ENCODE measurements at regions not wholly inside any gene's neighbourhood (a gene's known extent, or its start where the extent isn't known, plus 50 kb on each side); places are given as distances from the start of the nearest gene placed in this dataset.

DNA sequence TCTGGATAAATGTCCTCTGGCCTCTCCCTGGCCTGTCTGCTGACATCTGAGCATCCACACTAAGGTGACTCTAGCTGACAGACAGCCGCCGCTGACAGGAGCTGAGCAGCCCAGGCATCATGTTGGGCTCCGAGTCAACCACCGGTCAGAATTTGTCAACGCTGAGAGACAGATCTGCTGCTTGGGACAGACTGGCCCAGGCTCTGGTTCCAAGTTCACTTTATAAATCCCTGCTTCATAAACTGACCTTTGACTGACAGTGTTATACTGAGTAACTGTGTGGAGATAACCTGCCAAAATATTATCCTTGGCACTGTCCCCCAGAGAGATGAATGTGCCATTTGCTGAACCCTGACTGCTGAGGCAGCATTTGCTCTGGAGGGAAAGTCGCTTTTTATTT, 616.7 kb downstream of the NPHP4 start:
- Mint-ChIP-seq H3K9me3 (peaks cover 16% of the 10 kb centered on the region), H3K27me3 (peaks cover 2% of the 10 kb centered on the region), H3K4me1 (peaks cover 11% of the 10 kb centered on the region), H3K36me3 (ENCODE audit: low read depth) (peaks cover 20% of the 10 kb centered on the region), H3K4me3 (no peak overlapping the region), H3K27ac (no peak overlapping the region)
- ChIA-PET POLR2A (no interaction called here), CTCF (no interaction called here)
- DNase-seq, result no peak

DNA sequence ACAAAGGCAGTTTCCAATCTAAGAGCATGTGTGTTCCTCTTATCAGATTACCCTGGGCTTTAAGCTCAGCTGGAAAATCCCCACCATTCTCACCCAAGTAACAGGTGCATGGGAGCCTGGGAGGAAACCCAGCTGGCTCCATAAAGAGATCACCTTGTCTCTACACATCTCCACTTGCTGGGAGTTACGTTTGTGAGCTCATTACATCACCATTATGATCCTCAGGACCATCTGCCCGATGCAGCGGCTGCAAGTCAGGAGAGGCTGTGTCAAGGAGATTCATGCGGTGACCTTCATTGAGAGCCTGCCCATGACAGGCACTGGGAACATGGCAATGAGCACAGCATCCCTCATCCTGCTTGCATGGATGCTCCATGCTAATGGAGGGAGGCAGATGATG, 618.0 kb downstream of the NPHP4 start:
- ChIA-PET CTCF (no interaction called here), POLR2A (no interaction called here)
- Mint-ChIP-seq H3K27me3 (no peaks in the 10 kb centered on the region), H3K9me3 (peaks cover 16% of the 10 kb centered on the region), H3K4me3 (no peak overlapping the region), H3K36me3 (ENCODE audit: low read depth) (peaks cover 26% of the 10 kb centered on the region), H3K4me1 (peaks cover 24% of the 10 kb centered on the region), H3K27ac (no peak overlapping the region)
- DNase-seq, result no peak

DNA sequence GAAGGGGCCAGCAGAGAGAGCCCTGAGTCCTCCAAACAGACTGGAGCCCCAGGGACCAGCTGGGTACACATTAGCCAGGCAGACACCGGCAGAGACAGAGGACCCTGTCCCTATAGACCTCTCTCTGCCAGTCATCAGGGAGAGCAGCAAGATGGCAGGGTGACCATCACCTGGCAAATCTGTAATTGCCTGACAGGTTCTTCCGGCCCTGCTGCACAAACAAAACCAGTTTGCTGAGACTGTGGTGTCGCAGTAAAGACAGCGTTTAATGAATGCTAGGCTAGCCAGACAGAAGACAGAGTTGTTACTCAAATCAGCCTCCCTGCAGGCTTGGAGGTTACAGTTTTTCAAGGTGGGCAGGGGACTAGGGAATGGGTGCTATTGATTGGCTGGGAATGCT, 618.9 kb downstream of the NPHP4 start:
- Mint-ChIP-seq H3K4me1 (peaks cover 27% of the 10 kb centered on the region), H3K36me3 (ENCODE audit: low read depth) (peaks cover 26% of the 10 kb centered on the region), H3K4me3 (no peak overlapping the region), H3K9me3 (peaks cover 16% of the 10 kb centered on the region), H3K27me3 (no peaks in the 10 kb centered on the region), H3K27ac (no peak overlapping the region)
- no peak for DNase-seq
- ChIA-PET CTCF (no interaction called here), POLR2A (no interaction called here)

DNA sequence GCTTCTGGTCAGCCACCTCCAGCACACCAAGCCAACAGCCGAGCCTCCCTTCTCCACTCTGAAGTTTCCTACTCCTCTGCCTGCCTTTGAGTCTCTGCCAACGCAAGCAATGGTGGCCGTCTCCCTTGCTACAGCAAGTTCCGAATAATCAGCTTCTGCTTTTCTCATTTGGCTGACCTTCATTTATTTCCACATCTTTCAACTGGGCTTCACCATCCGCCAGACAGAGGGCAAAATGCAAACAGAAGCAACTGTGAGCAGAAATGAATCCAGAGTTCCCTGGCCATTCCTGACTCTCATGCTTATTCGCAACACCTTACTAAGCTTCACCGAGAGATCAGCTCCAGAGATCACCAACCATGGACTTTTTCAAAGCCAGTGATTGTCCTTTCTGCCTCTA, 621.0 kb downstream of the NPHP4 start:
- POLR2A ChIA-PET, result interaction anchor here (1.6 to 5.1 kb wide), 2 partner anchors 17 to 51 kb away, joined by 3 to 37 read pairs; no protein-coding TSS in a partner anchor
- H3K36me3 Mint-ChIP-seq (ENCODE audit: low read depth), result peaks cover 26% of the 10 kb centered on the region
- no peak overlapping the region for H3K4me3 Mint-ChIP-seq
- peak overlapping the region; percentile 77 for H3K27ac Mint-ChIP-seq
- no peak for DNase-seq
- CTCF ChIA-PET, result interaction anchor here (2.7 to 3.1 kb wide), 2 partner anchors 17 to 85 kb away, joined by 13 to 26 read pairs; no protein-coding TSS in a partner anchor
- peaks cover 27% of the 10 kb centered on the region for H3K4me1 Mint-ChIP-seq
- peaks cover 16% of the 10 kb centered on the region for H3K9me3 Mint-ChIP-seq
- H3K27me3 Mint-ChIP-seq, result no peaks in the 10 kb centered on the region

DNA sequence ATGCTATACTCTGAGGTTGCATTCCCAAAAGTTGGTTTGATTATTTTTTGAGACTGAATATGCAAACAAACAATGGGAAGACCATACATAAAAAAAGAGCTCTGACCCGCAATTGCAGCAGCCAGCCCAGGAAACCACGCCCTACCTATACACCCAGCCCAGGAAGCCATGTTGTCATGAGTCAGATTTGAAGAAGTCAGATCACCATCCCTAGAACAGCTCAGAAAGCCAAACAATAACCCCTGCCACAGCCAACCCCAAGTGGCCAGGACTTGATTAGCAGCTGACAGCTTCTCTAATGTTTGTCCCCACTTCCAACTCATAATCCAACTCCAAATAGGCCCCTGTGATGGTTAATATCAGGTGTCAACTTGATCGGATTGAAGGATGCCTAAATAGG, 621.9 kb downstream of the NPHP4 start:
- H3K4me3 Mint-ChIP-seq, result no peak overlapping the region
- peak; percentile 68 for DNase-seq
- peaks cover 26% of the 10 kb centered on the region for H3K36me3 Mint-ChIP-seq (ENCODE audit: low read depth)
- peaks cover 4% of the 10 kb centered on the region for H3K27me3 Mint-ChIP-seq
- ChIA-PET POLR2A (interaction anchor here (0.8 to 5.1 kb wide), 4 partner anchors 10 to 52 kb away, joined by 3 to 37 read pairs (median 3); no protein-coding TSS in a partner anchor), CTCF (interaction anchor here (0.6 to 3.1 kb wide), 7 partner anchors 8 to 114 kb away, joined by 3 to 26 read pairs (median 4); no protein-coding TSS in a partner anchor)
- peak overlapping the region; percentile 77 for H3K27ac Mint-ChIP-seq
- peaks cover 16% of the 10 kb centered on the region for H3K9me3 Mint-ChIP-seq
- peaks cover 27% of the 10 kb centered on the region for H3K4me1 Mint-ChIP-seq

DNA sequence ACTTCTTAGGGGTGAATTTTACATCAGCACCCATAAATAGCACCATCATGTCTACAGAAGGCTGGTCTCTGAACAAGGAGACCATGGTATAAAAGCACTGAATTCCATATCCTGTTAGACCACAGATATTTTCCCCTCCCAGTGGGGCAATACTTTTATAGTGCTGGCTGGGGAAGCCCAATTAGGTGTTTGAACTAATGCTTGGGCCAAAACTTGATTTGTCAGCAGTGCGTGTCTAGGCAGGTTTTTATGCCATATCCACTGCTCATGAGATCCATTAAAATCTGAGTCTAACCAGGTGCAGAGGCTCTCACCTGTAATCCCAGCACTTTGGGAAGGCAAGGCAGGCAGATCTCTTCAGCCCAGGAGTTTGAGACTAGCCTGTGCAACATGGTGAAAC, 623.0 kb downstream of the NPHP4 start:
- no peak for DNase-seq
- H3K9me3 Mint-ChIP-seq, result peaks cover 19% of the 10 kb centered on the region
- no peak overlapping the region for H3K4me3 Mint-ChIP-seq
- peaks cover 10% of the 10 kb centered on the region for H3K27me3 Mint-ChIP-seq
- H3K36me3 Mint-ChIP-seq (ENCODE audit: low read depth), result peaks cover 26% of the 10 kb centered on the region
- ChIA-PET CTCF (interaction anchor here (0.7 to 3.1 kb wide), 3 partner anchors 20 to 223 kb away, joined by 4 to 26 read pairs (median 13); no protein-coding TSS in a partner anchor), POLR2A (interaction anchor here (5.1 kb wide), 1 partner anchor 19 kb away, joined by 37 read pairs; no protein-coding TSS in a partner anchor)
- H3K27ac Mint-ChIP-seq, result peak overlapping the region; percentile 48
- peaks cover 27% of the 10 kb centered on the region for H3K4me1 Mint-ChIP-seq

DNA sequence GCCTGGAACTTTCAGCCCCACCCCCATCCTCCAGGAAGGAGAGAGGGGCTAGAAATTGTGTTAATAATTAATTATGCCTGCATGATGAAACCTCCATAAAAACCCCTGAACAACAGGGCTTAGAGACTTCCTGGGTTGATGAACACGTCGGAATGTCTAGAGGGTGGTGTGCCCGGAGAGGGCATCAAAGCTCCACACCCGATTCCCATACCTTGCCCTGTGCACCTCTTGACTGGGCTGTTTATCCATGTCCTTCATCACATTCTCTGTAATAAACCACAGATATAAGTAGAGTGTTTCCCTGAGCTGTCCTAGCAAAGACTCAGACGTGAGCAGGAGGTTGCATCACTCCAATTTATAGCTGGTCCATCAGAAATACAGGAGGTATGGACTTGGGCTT, 624.0 kb downstream of the NPHP4 start:
- peaks cover 27% of the 10 kb centered on the region for H3K4me1 Mint-ChIP-seq
- peaks cover 13% of the 10 kb centered on the region for H3K9me3 Mint-ChIP-seq
- peaks cover 21% of the 10 kb centered on the region for H3K36me3 Mint-ChIP-seq (ENCODE audit: low read depth)
- CTCF ChIA-PET, result no interaction called here
- no peak overlapping the region for H3K4me3 Mint-ChIP-seq
- no peak for DNase-seq
- H3K27me3 Mint-ChIP-seq, result peaks cover 10% of the 10 kb centered on the region
- no peak overlapping the region for H3K27ac Mint-ChIP-seq
- POLR2A ChIA-PET, result interaction anchor here (5.1 kb wide), 1 partner anchor 20 kb away, joined by 37 read pairs; no protein-coding TSS in a partner anchor

DNA sequence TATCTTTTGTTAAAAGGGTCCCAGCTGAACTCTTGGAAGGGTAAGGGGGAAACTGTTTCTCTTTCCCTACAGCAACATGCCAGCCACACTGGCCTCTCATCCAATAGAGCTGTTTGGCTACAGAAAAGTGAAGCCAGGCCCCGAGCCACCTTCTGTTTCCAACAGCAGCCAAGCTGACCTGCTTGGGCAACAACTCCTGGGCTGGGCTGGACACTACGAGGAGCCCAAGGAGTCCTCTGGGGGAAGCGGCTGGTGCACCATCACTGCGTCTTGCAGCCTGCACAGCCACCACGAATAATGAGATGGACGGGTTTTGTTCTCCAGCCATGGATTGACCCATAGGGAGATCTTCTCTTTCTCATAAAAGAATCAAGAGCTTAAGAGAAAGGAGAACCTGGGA, 624.9 kb downstream of the NPHP4 start:
- DNase-seq, result no peak
- H3K9me3 Mint-ChIP-seq, result peaks cover 9% of the 10 kb centered on the region
- H3K4me1 Mint-ChIP-seq, result peaks cover 27% of the 10 kb centered on the region
- no peak overlapping the region for H3K4me3 Mint-ChIP-seq
- H3K27me3 Mint-ChIP-seq, result peaks cover 10% of the 10 kb centered on the region
- CTCF ChIA-PET, result no interaction called here
- H3K36me3 Mint-ChIP-seq (ENCODE audit: low read depth), result peaks cover 18% of the 10 kb centered on the region
- POLR2A ChIA-PET, result interaction anchor here (0.9 kb wide), 1 partner anchor 10 kb away, joined by 3 read pairs; no protein-coding TSS in a partner anchor
- H3K27ac Mint-ChIP-seq, result no peak overlapping the region

DNA sequence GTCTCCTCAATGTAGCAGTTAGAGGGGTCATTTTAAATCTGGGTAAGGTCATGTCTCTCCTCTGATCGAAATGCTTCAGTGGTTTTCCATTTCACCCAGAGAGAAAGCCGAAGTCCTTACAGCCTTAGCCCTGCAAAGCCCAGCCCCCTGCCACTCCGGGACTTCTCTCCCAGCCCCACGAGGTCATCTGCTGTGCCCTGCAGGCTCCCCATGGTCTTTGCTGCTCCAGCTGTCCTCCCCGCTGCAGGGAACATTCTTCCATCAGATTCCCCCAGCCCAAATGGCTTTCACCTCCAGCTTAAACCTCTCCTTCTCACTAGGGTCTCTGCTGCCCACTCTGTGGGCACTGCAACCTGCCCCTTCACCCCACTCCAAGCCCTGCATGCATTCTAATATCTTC, 626.5 kb downstream of the NPHP4 start:
- CTCF ChIA-PET, result no interaction called here
- H3K27me3 Mint-ChIP-seq, result peaks cover 10% of the 10 kb centered on the region
- POLR2A ChIA-PET, result interaction anchor here (1.0 to 1.1 kb wide), 2 partner anchors 23 to 82 kb away, joined by 3 read pairs; no protein-coding TSS in a partner anchor

DNA sequence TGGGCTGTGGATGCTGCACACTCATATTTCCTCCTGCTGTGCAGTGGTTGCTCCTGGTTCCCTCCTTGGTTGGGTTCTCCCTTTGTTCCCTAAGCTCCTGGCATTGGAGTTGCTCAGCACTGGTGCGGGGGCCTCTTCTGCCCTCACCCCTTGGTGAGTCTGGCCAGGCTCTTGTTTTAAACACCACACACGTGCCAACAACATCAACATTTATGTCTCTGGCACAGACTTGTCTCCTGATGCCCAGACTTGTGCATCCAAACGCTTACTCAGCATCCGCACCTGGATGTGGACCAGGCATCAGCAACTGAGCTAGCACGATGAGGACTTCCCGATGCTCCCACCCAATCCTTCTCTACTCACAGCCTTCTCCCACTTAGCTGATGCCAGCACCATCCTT, 627.6 kb downstream of the NPHP4 start:
- ChIA-PET CTCF (no interaction called here), POLR2A (no interaction called here)
- H3K36me3 Mint-ChIP-seq (ENCODE audit: low read depth), result peaks cover under 1% of the 10 kb centered on the region
- peaks cover 7% of the 10 kb centered on the region for H3K4me1 Mint-ChIP-seq
- H3K4me3 Mint-ChIP-seq, result no peak overlapping the region
- H3K27ac Mint-ChIP-seq, result no peak overlapping the region
- H3K27me3 Mint-ChIP-seq, result peaks cover 13% of the 10 kb centered on the region
- no peak for DNase-seq
- H3K9me3 Mint-ChIP-seq, result peaks cover 12% of the 10 kb centered on the region

More for the DNA sequence above, 626.5 kb downstream of the NPHP4 start:
- peaks cover 5% of the 10 kb centered on the region for H3K9me3 Mint-ChIP-seq
- DNase-seq, result no peak
- H3K36me3 Mint-ChIP-seq (ENCODE audit: low read depth), result peaks cover 6% of the 10 kb centered on the region
- H3K27ac Mint-ChIP-seq, result no peak overlapping the region
- H3K4me1 Mint-ChIP-seq, result peaks cover 19% of the 10 kb centered on the region
- no peak overlapping the region for H3K4me3 Mint-ChIP-seq

DNA sequence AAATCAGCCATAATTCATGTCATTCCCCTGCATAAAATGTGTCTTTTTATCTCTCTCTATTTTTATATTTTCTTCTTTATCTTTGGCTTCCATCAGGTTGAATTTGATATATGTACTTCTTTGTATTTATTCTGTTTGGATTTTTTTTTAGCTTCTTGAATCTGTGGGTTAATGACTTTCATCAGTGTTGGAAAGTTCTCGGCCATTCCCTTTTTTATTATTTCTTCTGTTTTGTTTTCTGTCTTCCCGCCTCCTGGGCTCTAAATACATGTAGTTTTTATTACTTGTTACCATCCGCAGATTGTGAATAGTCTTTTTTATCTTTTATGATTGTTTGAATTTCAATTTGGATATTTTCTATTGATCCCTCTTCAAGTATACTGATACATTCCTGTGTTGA, 637.5 kb downstream of the NPHP4 start:
- H3K36me3 Mint-ChIP-seq (ENCODE audit: low read depth), result peaks cover 2% of the 10 kb centered on the region
- H3K9me3 Mint-ChIP-seq, result peaks cover 22% of the 10 kb centered on the region
- POLR2A ChIA-PET, result no interaction called here
- H3K27ac Mint-ChIP-seq, result no peak overlapping the region
- no peak for DNase-seq
- CTCF ChIA-PET, result no interaction called here
- no peak overlapping the region for H3K4me3 Mint-ChIP-seq
- peaks cover 2% of the 10 kb centered on the region for H3K4me1 Mint-ChIP-seq
- H3K27me3 Mint-ChIP-seq, result peaks cover 16% of the 10 kb centered on the region

DNA sequence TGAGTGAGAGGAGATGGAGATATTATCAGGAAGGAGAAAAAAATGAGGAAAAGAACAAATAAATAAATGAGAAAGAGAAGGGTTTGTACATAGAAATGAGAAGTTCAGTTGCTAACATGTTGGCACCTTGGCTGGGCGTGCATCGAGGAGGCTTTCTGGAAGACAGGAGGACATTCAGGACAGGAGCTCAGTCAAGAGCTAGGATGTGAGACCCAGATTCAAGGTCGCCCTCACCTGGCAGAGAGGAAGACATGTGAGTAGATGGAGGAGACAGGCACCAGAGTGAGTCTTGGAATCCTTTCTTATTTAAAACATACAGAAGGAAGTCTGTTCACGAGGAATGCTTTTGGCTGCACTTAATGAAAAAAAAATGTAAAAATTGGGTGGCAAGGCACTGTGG, 640.9 kb downstream of the NPHP4 start:
- ChIA-PET POLR2A (no interaction called here), CTCF (no interaction called here)
- H3K4me3 Mint-ChIP-seq, result no peak overlapping the region
- peaks cover 12% of the 10 kb centered on the region for H3K4me1 Mint-ChIP-seq
- peaks cover 14% of the 10 kb centered on the region for H3K27me3 Mint-ChIP-seq
- H3K36me3 Mint-ChIP-seq (ENCODE audit: low read depth), result peaks cover 5% of the 10 kb centered on the region
- DNase-seq, result no peak
- H3K27ac Mint-ChIP-seq, result no peak overlapping the region
- peaks cover 30% of the 10 kb centered on the region for H3K9me3 Mint-ChIP-seq

DNA sequence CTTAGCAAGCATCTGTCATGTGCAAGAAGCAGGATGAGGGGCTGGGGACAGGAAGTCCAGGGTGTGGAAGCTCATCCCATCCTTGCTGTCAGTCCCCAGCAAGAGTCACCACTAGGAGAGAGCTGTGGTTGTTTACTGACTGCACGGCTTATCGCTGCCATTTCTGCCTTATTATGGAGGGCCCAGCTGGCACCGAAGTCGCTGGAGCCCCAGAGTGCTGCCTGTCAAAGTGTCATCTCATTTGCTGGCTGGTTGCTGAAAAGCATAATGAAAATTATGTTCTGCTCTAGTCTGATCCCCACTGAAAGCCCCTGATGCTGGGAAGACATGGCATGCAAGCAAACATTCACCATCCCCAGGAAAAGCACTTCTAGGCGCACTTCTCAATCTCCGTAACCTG, 642.7 kb downstream of the NPHP4 start:
- CTCF ChIA-PET, result no interaction called here
- no peak overlapping the region for H3K27ac Mint-ChIP-seq
- H3K27me3 Mint-ChIP-seq, result peaks cover 6% of the 10 kb centered on the region
- peaks cover 22% of the 10 kb centered on the region for H3K9me3 Mint-ChIP-seq
- POLR2A ChIA-PET, result no interaction called here
- DNase-seq, result no peak
- no peak overlapping the region for H3K4me3 Mint-ChIP-seq
- H3K36me3 Mint-ChIP-seq (ENCODE audit: low read depth), result peaks cover 5% of the 10 kb centered on the region
- peaks cover 12% of the 10 kb centered on the region for H3K4me1 Mint-ChIP-seq

DNA sequence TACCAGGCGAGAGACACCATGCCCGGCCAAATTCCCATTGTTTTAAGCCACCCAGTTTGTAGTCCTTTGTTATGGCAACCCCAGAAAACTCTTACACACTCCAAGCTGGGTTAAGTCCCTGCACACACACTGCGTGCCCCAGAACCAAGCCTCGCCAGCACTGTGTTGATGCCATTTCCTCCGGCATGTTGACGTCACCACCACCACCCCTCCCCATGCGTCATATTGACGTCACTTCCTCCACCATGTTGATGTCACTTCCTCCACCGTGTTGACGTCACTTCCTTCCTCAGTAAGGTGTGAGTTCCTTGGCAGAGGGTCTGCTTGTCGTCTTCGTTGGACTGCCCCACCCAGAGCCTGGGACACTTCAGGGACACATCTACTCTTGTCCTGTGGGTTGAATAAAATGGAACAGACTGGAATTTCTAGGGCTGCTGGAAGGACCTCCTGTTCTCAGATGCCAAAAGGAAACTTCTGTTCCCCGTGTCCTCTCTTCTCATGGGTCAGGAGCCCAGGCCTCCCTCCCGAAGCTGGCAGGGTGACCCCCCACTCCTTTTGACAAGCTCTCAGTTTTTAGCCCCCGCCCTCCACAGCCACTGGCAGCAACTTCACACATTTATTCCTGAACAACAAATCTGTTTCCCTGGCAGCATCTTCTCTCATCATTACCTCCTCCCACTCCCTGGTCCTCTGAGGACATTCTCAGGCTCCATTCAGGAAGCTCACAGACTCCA, 643.3 kb downstream of the NPHP4 start:
- Mint-ChIP-seq H3K27ac (no peak overlapping the region), H3K4me3 (no peak overlapping the region), H3K9me3 (peaks cover 22% of the 10 kb centered on the region), H3K27me3 (peaks cover 6% of the 10 kb centered on the region), H3K36me3 (ENCODE audit: low read depth) (peaks cover 5% of the 10 kb centered on the region), H3K4me1 (peaks cover 12% of the 10 kb centered on the region)
- ChIA-PET CTCF (no interaction called here), POLR2A (no interaction called here)
- DNase-seq, result no peak
